Aorta (tissue), 5 donors: ENCODE measurements at regions not wholly inside any gene's neighbourhood (a gene's known extent, or its start where the extent isn't known, plus 50 kb on each side); places are given as distances from the start of the nearest gene placed in this dataset.
A peak's percentile ranks its signal among the peaks of the same experiment; 100 is the strongest.
"Not testable (repeated sequence)": the region's sequence is repeated elsewhere in the genome, so short reads cannot be mapped to it uniquely, and the experiment has no call there.

Source experiments
- ATAC-seq: fragments of 200-7000 bp; cut with Tn5 transposase; one replicate; pipeline ENCODE4 v1.9.1; 2022; ENCODE audit warnings: moderate library complexity; ENCODE audit not compliant: low FRiP score
- DNase-seq, 2 donors: peaks; one replicate each; pipeline ENCODE4 v3.0.0-alpha.2; 2020
- H3K27ac ChIP-seq, 2 donors: one replicate each; pipeline ENCODE4 v1.5.1; 2013; ENCODE audit warnings: low read length in 2 of 2, mild to moderate bottlenecking in 2 of 2, moderate library complexity in 2 of 2, control low read depth in 1 of 2, inconsistent platforms in 1 of 2, low read depth in 1 of 2
- H3K27me3 ChIP-seq, 2 donors: one replicate each; pipeline ENCODE4 v1.6.1; 2013; ENCODE audit warnings: control low read depth in 1 of 2, low read length in 1 of 2, mild to moderate bottlenecking in 1 of 2, moderate library complexity in 1 of 2; ENCODE audit not compliant: insufficient read depth in 2 of 2, control insufficient read depth in 1 of 2
- H3K36me3 ChIP-seq, 2 donors: one replicate each; pipeline ENCODE4 v1.6.1; 2013; ENCODE audit warnings: control low read depth in 1 of 2, low read length in 1 of 2, mild to moderate bottlenecking in 1 of 2; ENCODE audit not compliant: insufficient read depth in 2 of 2, control insufficient read depth in 1 of 2
- H3K4me1 ChIP-seq, 2 donors: one replicate each; pipeline ENCODE4 v1.6.1; 2013; ENCODE audit warnings: low read length in 2 of 2, control low read depth in 1 of 2, mild to moderate bottlenecking in 1 of 2, moderate library complexity in 1 of 2; ENCODE audit not compliant: insufficient read depth in 2 of 2, control insufficient read depth in 1 of 2
- H3K4me3 ChIP-seq, 2 donors: one replicate each; pipeline ENCODE4 v1.5.1; 2013; ENCODE audit warnings: low read length in 2 of 2, control low read depth in 1 of 2, mild to moderate bottlenecking in 1 of 2
- H3K9me3 ChIP-seq: one replicate; pipeline ENCODE4 v1.6.1; 2013; ENCODE audit warnings: mild to moderate bottlenecking, low read length; ENCODE audit not compliant: control insufficient read depth
- WGBS, 2 donors: extraction: QIAGEN DNeasy Blood & Tissue Kit; methylation state at CpG; one replicate each; pipeline ENCODE4 v1.1.7; 2013; 5-methylcytosine and 5-hydroxymethylcytosine counted together
- intact Hi-C, 2 donors: fragments of 100-400 bp; cut with DNase I; formaldehyde crosslinking; loops; one replicate each; pipeline versions ENCODE4 v1.14.2 to v1.15.0; 2022
- donor health status: healthy with polysubstance abuse.
- donor health status: Bipolar disorder and iron deficiency.
- donor health status: DM: no; HTN: no; CAD: no.
- donor health status: DM: no; HTN: no; CAD: no.
- donor health status: DM: yes; HTN: yes; CAD: no.

- DNase-seq, H3K36me3 ChIP-seq, H3K9me3 ChIP-seq, intact Hi-C loops, ATAC-seq, H3K27me3 ChIP-seq, H3K4me3 ChIP-seq, H3K27ac ChIP-seq, H3K4me1 ChIP-seq: not testable (repeated sequence)
- 82 to 83% methylated on average over 30 of the region's 30 CpGs for WGBS, 2 donors
Measured at GRCh38 chr22:11625711-11626421, 3902.1 kb upstream of the OR11H1 start.

GRCh38 chr22:11626422-11626773, 3901.6 kb upstream of the OR11H1 start:
- Histone ChIP-seq H3K36me3 (no peaks in the 10 kb centered on the region), H3K4me1 (no peaks in the 10 kb centered on the region), H3K4me3 (no peak overlapping the region), H3K9me3 (no peaks in the 10 kb centered on the region), H3K27ac (no peak overlapping the region), H3K27me3 (no peaks in the 10 kb centered on the region)
- 81 to 82% methylated on average over 3 of the region's 3 CpGs for WGBS, 2 donors
- peak; percentile 60 for ATAC-seq
- intact Hi-C loops = no loop called here
- DNase-seq = no peak

GRCh38 chr22:11627036-11627435, 3901.0 kb upstream of the OR11H1 start:
- H3K4me1 ChIP-seq, H3K9me3 ChIP-seq, H3K27me3 ChIP-seq, ATAC-seq, intact Hi-C loops, H3K36me3 ChIP-seq, H3K27ac ChIP-seq, H3K4me3 ChIP-seq, DNase-seq: not testable (repeated sequence)
- 91% methylated on average over 20 of the region's 20 CpGs for WGBS, 2 donors

- ATAC-seq = peak; percentile 65
- H3K4me3 ChIP-seq = no peak overlapping the region
- no peaks in the 10 kb centered on the region for H3K9me3 ChIP-seq
- H3K27ac ChIP-seq = no peak overlapping the region
- no peaks in the 10 kb centered on the region for H3K27me3 ChIP-seq
- no peaks in the 10 kb centered on the region for H3K4me1 ChIP-seq
- H3K36me3 ChIP-seq = no peaks in the 10 kb centered on the region
- WGBS, 2 donors = 89 to 91% methylated on average over 31 of the region's 31 CpGs
- no peak for DNase-seq
- intact Hi-C loops = no loop called here
Measured at GRCh38 chr22:11627436-11627797, 3900.6 kb upstream of the OR11H1 start.

- Histone ChIP-seq H3K27me3 (no peaks in the 10 kb centered on the region), H3K4me3 (no peak overlapping the region), H3K27ac (no peak overlapping the region), H3K4me1 (no peaks in the 10 kb centered on the region), H3K36me3 (no peaks in the 10 kb centered on the region), H3K9me3 (no peaks in the 10 kb centered on the region)
- ATAC-seq (peak; percentile 74), DNase-seq (no peak)
- intact Hi-C loops = no loop called here
- WGBS, 2 donors = 90 to 92% methylated on average over 74 of the region's 74 CpGs
Measured at GRCh38 chr22:11627798-11628650, 3900.0 kb upstream of the OR11H1 start.

GRCh38 chr22:11628651-11629511, 3899.1 kb upstream of the OR11H1 start:
- ATAC-seq = peak; percentile 74
- Histone ChIP-seq H3K36me3 (no peaks in the 10 kb centered on the region), H3K9me3 (no peaks in the 10 kb centered on the region), H3K27me3 (no peaks in the 10 kb centered on the region), H3K4me1 (no peaks in the 10 kb centered on the region), H3K27ac (no peak overlapping the region), H3K4me3 (no peak overlapping the region)
- 87 to 89% methylated on average over 102 of the region's 102 CpGs for WGBS, 2 donors
- intact Hi-C loops = no loop called here
- no peak for DNase-seq

- H3K9me3 ChIP-seq = no peaks in the 10 kb centered on the region
- DNase-seq (no peak), ATAC-seq (no peak)
- intact Hi-C loops = no loop called here
- H3K27me3 ChIP-seq = no peaks in the 10 kb centered on the region
- H3K4me1 ChIP-seq = no peaks in the 10 kb centered on the region
- H3K4me3 ChIP-seq = no peak overlapping the region
- H3K36me3 ChIP-seq = no peaks in the 10 kb centered on the region
- WGBS, 2 donors = 86 to 89% methylated on average over 35 of the region's 35 CpGs
- no peak overlapping the region for H3K27ac ChIP-seq
Measured at GRCh38 chr22:11629661-11630385, 3898.2 kb upstream of the OR11H1 start.

GRCh38 chr22:11630386-11631084, 3897.5 kb upstream of the OR11H1 start:
- H3K4me1 ChIP-seq, H3K27me3 ChIP-seq, H3K27ac ChIP-seq, H3K9me3 ChIP-seq, intact Hi-C loops, ATAC-seq, H3K36me3 ChIP-seq, H3K4me3 ChIP-seq, DNase-seq: not testable (repeated sequence)
- 89 to 90% methylated on average over 34 of the region's 34 CpGs for WGBS, 2 donors
